MCF 10A (cell line): ENCODE measurements at regions not wholly inside any gene's neighbourhood (a gene's known extent, or its start where the extent isn't known, plus 50 kb on each side); places are given as distances from the start of the nearest gene placed in this dataset.

Experiments used
- BruUV-seq: library from RNA; stranded (reverse); fragments of 400-500 nt; replicated peaks from 2 replicates; lab custom pipeline; 2021; lab: Mats Ljungman, UMichigan
- CTCF ChIA-PET: fragments of 300-600 bp; sonication (Branson Sonifier 250); formaldehyde crosslinking; extraction: SDS; loops from one replicate; lab custom pipeline; 2021; ENCODE audit warnings: antibody characterized with exemption, inconsistent platforms; lab: Yijun Ruan, JAX
- POLR2A ChIA-PET: fragments of 300-600, 350-650 bp; sonication (Branson Sonifier 250); formaldehyde crosslinking; extraction: SDS; loops from one replicate; lab custom pipeline; 2020; ENCODE audit warnings: antibody characterized with exemption, inconsistent platforms; lab: Yijun Ruan, JAX
- DNase-seq: peaks from one replicate; pipeline ENCODE4 v3.0.0-alpha.2; 2018; ENCODE audit not compliant: unreplicated experiment
- H3K27ac Mint-ChIP-seq: one replicate; pipeline ENCODE4 v1.8.0; 2022; ENCODE audit warnings: mild to moderate bottlenecking, low read depth, mixed read lengths; ENCODE audit not compliant: unreplicated experiment
- H3K27me3 Mint-ChIP-seq: one replicate; pipeline ENCODE4 v1.8.0; 2022; ENCODE audit warnings: mixed read lengths; ENCODE audit not compliant: insufficient read depth, unreplicated experiment
- H3K36me3 Mint-ChIP-seq: one replicate; pipeline ENCODE4 v1.8.0; 2022; ENCODE audit warnings: mild to moderate bottlenecking, moderate library complexity, mixed read lengths; ENCODE audit not compliant: insufficient read depth, unreplicated experiment
- H3K4me1 Mint-ChIP-seq: one replicate; pipeline ENCODE4 v1.8.0; 2022; ENCODE audit warnings: mixed read lengths; ENCODE audit not compliant: insufficient read depth, unreplicated experiment
- H3K4me3 Mint-ChIP-seq: one replicate; pipeline ENCODE4 v1.8.0; 2022; ENCODE audit warnings: mild to moderate bottlenecking, moderate library complexity, mixed read lengths; ENCODE audit not compliant: unreplicated experiment
- H3K9me3 Mint-ChIP-seq: one replicate; pipeline ENCODE4 v1.8.0; 2022; ENCODE audit warnings: mixed read lengths; ENCODE audit not compliant: unreplicated experiment
- CTCF ChIP-seq: fragments of 200-600 bp; IDR thresholded peaks from one replicate; pipeline ENCODE4 v1.8.0; 2022; ENCODE audit warnings: antibody characterized with exemption, mild to moderate bottlenecking; ENCODE audit not compliant: unreplicated experiment
- intact Hi-C: fragments of 100-400 bp; cut with micrococcal nuclease; formaldehyde crosslinking; loops from 2 replicates; pipeline ENCODE4 v1.14.1; 2022

- TF ChIP-seq CTCF, result no peak
- DNase-seq, result no peak
- POLR2A ChIA-PET, result no interaction called here
- H3K27me3 Mint-ChIP-seq, result no peaks in the 10 kb centered on the region
- no peak overlapping the region for H3K27ac Mint-ChIP-seq
- intact Hi-C loops, result no loop called here
- no peaks in the 10 kb centered on the region for H3K9me3 Mint-ChIP-seq
- no peak overlapping the region for H3K4me3 Mint-ChIP-seq
- no peaks in the 10 kb centered on the region for H3K4me1 Mint-ChIP-seq
- H3K36me3 Mint-ChIP-seq, result no peaks in the 10 kb centered on the region
- no TSS peak for BruUV-seq
- CTCF ChIA-PET, result no interaction called here
Measured at GRCh38 chr18:75339936-75340605, 87.4 kb downstream of the SMIM21 start.
